GM18861 (cell line): ENCODE measurements at regions not wholly inside any gene's neighbourhood (a gene's known extent, or its start where the extent isn't known, plus 50 kb on each side); places are given as distances from the start of the nearest gene placed in this dataset.
"Not testable (repeated sequence)": the region's sequence is repeated elsewhere in the genome, so short reads cannot be mapped to it uniquely, and the experiment has no call there.

Experiments
- ATAC-seq: cut with Tn5 transposase; IDR thresholded peaks from one replicate; pipeline ENCODE4 v1.9.1; 2021; ENCODE audit not compliant: unreplicated experiment

DNA sequence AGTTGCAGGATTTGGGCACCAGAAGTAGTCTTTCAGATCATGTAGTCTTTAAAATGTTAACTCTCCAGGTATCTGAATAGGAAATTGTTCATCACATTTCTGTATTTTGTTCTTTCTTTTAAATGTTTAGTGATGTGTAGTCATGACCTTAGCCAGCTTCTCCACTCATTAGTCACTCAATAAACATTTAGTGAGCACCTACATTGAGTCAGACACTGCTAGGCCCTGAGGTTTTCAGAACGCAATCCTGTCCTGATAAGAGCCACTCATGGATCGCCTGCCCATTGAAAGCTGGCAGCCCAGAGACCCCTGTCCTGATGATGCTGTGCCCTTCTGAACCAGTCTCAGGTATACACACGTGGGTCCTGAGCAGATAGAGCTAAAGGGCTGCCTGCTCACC is 163.4 kb upstream of the HEY2 start:
- ATAC-seq, result no peak

DNA sequence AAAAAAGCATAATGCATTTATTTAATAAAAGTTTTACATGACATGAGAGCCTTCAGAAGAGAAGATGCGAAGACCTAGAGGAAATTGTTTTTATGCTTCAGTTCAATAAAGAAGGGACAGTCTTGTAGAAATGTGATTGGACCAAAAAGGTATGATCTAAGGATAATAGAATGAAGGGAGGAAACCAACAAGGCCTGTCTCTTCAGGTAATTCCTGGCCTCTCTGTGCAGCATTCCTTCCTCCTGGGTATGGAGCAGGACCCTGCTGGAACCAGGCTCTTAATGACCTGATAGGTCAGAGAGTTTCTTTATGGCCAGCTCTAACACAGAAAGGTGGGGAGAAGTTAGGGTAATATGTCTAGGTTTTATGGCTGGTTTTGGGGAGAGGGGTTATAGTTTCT is 162.8 kb upstream of the HEY2 start:
- no peak for ATAC-seq

- ATAC-seq, result no peak
Observed at GRCh38 chr6:125587666-125588632, 161.5 kb upstream of the HEY2 start.

DNA sequence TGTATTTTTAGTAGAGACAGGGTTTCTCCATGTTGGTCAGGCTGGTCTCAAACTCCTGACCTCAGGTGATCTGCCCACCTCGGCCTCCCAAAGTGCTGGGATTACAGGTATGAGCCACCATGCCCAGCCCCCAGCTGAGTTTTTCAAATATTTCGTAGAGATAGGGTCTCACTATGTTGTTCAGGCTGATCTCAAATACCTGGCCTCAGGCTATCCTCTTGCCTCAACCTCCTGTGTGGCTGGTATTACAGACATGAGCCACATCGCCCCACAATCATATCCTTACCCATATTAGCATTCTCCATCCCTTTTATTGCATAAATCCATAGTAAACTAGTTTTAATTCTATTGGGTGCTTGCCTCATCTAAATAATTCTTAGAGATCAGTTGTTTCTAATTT is 157.6 kb upstream of the HEY2 start:
- not testable (repeated sequence) for ATAC-seq

GRCh38 chr6:125593746-125594145 is 155.7 kb upstream of the HEY2 start:
- no peak for ATAC-seq

DNA sequence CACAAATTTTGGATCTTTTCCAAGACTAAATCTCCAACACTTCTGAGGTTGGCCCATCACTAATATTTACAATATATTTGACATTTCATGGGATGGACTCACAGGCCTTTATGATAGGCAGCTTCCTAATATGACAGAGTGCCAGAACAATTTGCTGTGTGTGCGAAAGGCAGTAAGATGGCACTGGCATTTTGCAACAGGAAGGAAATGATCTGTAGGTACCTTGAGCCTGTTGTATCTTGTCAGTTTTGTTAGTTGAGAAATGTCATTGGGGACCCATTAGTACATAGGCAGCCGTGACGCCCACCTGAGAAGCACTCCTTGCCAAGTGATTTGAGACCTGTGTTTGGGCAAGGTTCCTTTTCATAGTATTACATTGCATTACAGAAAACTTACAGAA is 153.4 kb upstream of the HEY2 start:
- no peak for ATAC-seq

- ATAC-seq, result peak; percentile 90
Observed at GRCh38 chr6:125597411-125598253, 151.8 kb upstream of the HEY2 start.

GRCh38 chr6:125598422-125598821 is 151.0 kb upstream of the HEY2 start:
- no peak for ATAC-seq

GRCh38 chr6:125604257-125604656 is 145.2 kb upstream of the HEY2 start:
- ATAC-seq, result no peak

DNA sequence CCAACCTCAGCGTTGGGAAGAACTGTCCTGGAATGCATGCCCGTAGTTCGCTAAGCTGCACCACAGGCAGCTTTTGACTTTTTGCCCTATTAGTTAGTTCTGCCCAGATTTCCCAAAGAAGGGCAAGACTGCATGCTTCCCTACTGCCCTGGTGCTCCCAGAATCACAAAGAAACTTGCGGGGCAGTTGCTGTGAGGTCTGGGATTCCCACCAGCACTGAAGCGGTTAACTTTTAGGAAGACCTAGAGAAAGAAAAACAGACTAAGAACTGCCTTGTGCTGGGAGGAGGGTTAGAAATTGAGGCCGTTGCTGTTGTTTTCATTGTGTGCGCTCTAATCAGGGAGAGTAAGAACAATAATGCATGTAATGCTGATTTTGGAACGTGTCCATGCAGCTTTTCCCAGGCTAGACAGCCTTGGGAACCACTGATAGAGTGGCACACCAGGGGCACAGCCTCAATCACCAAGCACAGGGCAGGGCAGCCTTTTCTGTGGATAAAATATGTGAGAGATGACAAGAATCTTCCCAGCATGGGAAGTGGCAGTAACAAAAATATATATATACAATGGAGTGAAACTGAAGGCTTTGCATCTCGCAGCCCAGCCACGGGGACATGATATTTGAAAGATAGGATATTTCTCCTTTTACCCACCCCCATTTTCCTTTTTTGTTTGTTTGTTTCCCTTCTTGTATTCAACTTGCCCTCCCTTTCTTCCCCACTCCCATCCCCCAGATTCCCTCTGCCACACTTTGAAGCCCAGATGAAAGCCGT is 137.7 kb upstream of the HEY2 start:
- ATAC-seq, result no peak

DNA sequence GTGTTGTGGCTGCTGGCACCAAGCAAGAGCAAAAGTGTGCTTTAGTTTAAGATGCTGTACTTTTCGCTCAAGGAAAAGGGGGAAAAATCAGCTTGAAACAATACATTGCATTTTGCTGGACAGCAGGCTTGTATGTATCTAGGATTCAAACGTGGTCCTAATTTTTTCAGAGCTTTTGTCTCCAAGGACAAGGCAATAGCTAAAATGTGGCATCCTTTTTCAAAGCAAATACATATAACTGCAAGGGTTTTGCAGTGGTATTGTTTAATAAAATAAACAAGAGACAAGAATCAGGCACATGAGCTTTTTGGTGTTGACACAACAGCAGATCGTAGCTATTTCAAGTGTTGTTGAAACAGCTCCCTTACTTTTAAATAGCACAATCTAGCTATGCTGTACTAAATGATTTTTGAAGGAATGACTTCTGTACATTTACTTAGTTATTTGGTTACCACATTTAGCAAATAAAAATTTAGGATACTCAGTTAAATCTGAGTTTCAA is 137.0 kb upstream of the HEY2 start:
- ATAC-seq, result no peak

DNA sequence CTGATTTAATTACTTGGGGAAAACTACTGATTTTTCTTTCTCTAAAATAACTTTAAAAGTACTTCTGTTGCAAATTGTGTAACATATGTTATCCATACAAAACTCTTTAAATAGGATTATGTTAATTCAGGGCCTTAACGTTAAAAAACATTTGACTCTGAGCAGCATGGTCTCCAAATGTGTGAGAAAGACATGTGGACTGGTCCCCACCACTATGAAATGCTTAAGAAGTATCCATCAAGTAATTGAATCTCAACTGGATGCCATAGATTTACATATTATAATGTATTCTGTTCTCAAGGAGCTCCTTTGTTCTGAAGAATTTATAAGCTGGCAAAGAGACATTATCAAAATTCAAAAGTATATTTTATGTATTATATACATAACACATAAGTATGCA is 130.8 kb upstream of the HEY2 start:
- ATAC-seq, result no peak

- no peak for ATAC-seq
Observed at GRCh38 chr6:125623085-125623484, 126.3 kb upstream of the HEY2 start.

GRCh38 chr6:125631165-125631564 is 118.3 kb upstream of the HEY2 start:
- ATAC-seq, result no peak

DNA sequence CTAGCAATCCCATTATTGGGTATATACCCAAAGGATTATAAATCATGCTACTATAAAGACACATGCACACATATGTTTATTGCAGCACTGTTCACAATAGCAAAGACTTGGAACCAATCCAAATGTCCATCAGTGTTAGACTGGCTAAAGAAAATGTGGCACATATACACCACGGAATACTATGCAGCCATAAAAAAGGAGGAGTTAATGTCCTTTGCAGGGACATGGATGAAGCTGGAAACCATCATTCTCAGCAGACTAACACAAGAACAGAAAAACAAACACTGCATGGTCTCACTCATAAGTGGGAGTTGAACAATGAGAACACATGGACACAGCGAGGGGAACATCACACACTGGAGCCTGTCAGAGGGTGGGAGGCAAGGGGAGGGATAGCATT is 113.4 kb upstream of the HEY2 start:
- not testable (repeated sequence) for ATAC-seq

DNA sequence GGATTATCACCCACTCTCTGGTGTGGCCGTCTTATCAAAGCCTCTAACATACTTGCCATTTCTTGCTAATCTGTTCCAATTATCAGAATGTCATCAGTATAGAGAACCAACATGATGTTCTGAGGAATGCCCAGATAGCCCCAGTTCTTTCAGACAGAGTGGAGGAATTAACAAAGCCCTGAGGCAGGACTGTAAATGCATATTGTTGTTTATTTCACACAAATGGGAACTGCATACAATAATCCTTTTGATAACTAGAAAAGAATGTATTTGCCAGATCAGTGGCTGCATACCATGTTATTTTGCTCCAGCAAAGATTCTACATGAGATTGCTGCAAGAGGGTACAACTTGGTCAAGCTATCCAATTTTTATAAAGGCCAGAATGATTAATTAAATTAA is 112.8 kb upstream of the HEY2 start:
- ATAC-seq, result no peak

GRCh38 chr6:125637207-125637606 is 112.2 kb upstream of the HEY2 start:
- ATAC-seq, result peak; percentile 86

DNA sequence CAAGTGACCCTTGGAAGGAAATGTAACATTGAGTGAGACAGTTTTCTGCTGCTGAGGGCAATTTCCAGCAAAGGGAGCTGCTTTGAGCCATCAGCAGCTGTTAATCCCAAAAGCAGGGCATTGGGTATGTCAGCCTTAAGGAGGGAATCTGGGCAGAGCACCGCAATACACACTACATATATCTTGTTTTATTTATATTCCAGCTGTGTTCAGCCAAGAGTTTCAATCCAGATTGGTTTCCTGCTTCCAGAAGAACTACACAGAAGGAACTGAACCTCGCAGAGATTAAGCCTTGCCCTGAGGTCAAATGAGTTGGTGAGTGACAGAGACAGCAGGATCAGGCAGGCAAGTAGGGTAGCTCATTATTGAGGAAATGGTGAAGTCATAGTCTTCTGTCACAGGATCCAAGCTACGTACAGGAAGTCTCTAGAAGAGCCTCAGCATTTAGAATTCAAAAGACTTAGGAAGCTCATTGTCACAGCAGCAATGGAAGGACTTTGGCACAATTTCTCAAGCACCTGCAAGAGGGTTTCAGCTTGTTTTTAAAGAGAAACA is 109.9 kb upstream of the HEY2 start:
- ATAC-seq, result no peak

DNA sequence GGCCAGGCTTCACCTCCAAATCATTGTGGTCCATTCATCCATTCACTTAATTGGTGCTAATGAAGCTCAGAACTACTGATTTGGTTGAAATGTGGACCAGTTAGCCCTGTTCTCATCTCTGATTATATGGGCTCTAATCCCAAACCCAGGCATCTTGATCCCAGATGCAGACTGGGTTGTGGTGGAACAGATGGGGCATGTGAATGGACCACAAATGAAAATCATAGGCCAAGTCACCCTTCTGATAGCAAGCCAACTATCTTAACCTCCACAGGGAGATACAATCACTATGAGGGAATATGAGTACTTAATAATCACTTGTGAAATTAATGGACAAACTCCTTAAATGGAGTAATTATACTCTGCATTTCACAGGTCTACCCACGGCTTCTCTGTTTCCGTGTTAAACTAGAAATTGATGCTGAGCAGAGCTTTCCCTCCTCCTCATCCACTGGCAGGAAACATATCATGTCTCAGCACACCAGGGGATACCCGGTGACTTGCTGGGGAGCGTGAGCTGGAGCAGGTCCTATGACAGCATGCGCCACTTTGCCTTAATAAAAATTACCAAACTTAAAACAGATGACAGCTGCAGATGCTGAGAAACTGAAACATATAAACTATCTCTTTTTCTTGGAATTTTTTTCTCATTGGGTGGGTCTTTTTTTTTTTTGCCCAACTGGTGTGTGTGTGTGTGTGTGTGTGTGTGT is 108.8 kb upstream of the HEY2 start:
- no peak for ATAC-seq
